ENCODE measurements at regions not wholly inside any gene's neighbourhood (a gene's known extent, or its start where the extent isn't known, plus 50 kb on each side); places are given as distances from the start of the nearest gene placed in this dataset.

DNA sequence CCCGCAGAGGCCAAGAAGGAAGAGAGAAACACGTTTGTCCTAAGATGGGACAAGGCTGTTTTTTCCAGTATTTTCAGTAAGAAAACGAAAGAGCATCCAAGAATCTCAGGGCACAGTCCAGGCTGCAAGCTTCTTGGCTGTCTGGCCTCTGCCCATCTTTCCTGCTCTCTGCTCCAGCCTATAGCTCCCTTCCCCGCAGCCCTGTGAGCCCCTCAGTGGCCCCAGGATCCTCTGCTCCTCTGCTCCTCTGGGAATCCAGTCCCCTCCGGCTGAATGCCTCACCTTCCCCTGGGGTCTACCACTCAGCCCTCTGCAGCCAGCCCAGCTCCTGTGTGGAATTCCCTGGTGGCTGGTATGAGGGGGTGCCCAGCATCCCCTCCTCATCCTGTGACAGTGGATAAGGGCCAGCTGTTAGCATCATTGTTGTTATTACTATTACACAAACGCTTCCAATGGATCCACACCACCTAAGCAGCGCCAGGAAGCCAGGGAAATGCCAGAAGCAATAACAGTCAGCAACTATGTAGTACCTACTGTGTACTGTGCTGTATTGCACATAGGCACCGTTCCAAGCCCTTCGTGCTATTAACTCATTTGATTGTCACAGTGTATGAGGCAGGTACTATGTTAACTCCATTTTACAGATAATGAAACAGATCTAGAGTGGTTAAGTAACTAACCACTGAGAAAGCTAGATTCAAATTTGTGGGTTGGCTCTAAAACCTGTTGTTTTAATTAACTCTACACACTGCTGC is 60.3 kb upstream of the PTPN1 start:
- TF ChIP-seq POLR2A (IDR thresholded peaks at IDR 0.05; ENCODE audit: low read length): no peak
- no peak for TF ChIP-seq GATA1 (IDR thresholded peaks at IDR 0.05; ENCODE audit: low read depth, low read length)
